Hepatocyte (in vitro differentiated cells): ENCODE measurements at regions not wholly inside any gene's neighbourhood (a gene's known extent, or its start where the extent isn't known, plus 50 kb on each side); places are given as distances from the start of the nearest gene placed in this dataset.
"Not testable (repeated sequence)": the region's sequence is repeated elsewhere in the genome, so short reads cannot be mapped to it uniquely, and the experiment has no call there.

Experiments used
- EZH2 ChIP-seq: fragments of 200-600 bp; sonication (generic); IDR thresholded peaks from 2 replicates; pipeline ENCODE4 v1.6.1; 2016; ENCODE audit warnings: antibody characterized with exemption, mild to moderate bottlenecking, borderline replicate concordance
- EZH2phosphoT487 ChIP-seq: fragments of 200-600 bp; sonication (generic); IDR thresholded peaks from one replicate; pipeline ENCODE4 v1.6.1; 2018; ENCODE audit warnings: antibody characterized with exemption, mild to moderate bottlenecking, low read depth, moderate library complexity; ENCODE audit not compliant: unreplicated experiment, severe bottlenecking
- TF ChIP-seq, protein P1 (sequence below): fragments of 200-600 bp; sonication (generic); IDR thresholded peaks from 2 replicates; pipeline ENCODE4 v1.5.1; 2016; ENCODE audit warnings: antibody characterized with exemption, mild to moderate bottlenecking; ENCODE audit not compliant: poor library complexity

DNA sequence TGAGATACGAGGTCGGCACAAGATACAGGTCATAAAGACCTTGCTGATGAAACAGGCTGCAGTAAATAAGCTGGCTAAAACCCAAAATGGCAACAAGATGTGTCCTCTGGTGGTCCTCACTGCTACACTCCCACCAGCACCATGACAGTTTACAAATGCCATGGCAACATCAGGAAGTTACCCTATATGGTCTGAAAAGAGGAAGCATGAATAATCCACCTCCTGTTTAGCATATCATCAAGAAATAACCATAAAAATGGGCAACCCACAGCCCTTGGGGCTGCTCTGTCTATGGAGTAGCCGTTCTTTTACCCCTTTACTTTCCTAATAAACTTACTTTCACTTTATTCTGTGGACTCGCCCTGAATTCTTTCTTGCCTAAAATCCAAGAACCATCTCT, 102.0 kb upstream of the KLF13 start:
- TF ChIP-seq, protein P1, sequence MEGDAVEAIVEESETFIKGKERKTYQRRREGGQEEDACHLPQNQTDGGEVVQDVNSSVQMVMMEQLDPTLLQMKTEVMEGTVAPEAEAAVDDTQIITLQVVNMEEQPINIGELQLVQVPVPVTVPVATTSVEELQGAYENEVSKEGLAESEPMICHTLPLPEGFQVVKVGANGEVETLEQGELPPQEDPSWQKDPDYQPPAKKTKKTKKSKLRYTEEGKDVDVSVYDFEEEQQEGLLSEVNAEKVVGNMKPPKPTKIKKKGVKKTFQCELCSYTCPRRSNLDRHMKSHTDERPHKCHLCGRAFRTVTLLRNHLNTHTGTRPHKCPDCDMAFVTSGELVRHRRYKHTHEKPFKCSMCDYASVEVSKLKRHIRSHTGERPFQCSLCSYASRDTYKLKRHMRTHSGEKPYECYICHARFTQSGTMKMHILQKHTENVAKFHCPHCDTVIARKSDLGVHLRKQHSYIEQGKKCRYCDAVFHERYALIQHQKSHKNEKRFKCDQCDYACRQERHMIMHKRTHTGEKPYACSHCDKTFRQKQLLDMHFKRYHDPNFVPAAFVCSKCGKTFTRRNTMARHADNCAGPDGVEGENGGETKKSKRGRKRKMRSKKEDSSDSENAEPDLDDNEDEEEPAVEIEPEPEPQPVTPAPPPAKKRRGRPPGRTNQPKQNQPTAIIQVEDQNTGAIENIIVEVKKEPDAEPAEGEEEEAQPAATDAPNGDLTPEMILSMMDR: not testable (repeated sequence)
- TF ChIP-seq EZH2, EZH2phosphoT487: not testable (repeated sequence)
